Tibial nerve (tissue), 4 donors: ENCODE measurements at regions not wholly inside any gene's neighbourhood (a gene's known extent, or its start where the extent isn't known, plus 50 kb on each side); places are given as distances from the start of the nearest gene placed in this dataset.

Experiments used
- CTCF ChIP-seq, 5 experiments: fragments of 200-600 bp in 3 of 5; fragments of 450-650 bp in 2 of 5; sonication (generic) in 3 of 5; IDR thresholded peaks; one replicate each; pipeline ENCODE4 v1.5.1; 2016 to 2019; ENCODE audit warnings: antibody characterized with exemption in 5 of 5, mild to moderate bottlenecking in 3 of 5, moderate library complexity in 2 of 5
- EP300 ChIP-seq, 2 donors: sonication (generic); formaldehyde crosslinking; IDR thresholded peaks; one replicate each; pipeline ENCODE4 v1.6.1; 2017; ENCODE audit warnings: antibody characterized with exemption in 2 of 2, mild to moderate bottlenecking in 1 of 2
- POLR2A ChIP-seq, 2 donors: fragments of 450-650 bp; IDR thresholded peaks; one replicate each; pipeline ENCODE4 v1.6.1; 2017; ENCODE audit warnings: antibody characterized with exemption in 2 of 2, mild to moderate bottlenecking in 2 of 2, moderate library complexity in 2 of 2

GRCh38 chr18:25724997-25725396 lies 365.4 kb downstream of the SS18 start:
- TF ChIP-seq CTCF (IDR thresholded peaks at IDR 0.05) = no peak
- TF ChIP-seq POLR2A (IDR thresholded peaks at IDR 0.05) = no peak
- no peak for TF ChIP-seq EP300 (IDR thresholded peaks at IDR 0.05)
